COLO829 (cell line): ENCODE measurements at regions not wholly inside any gene's neighbourhood (a gene's known extent, or its start where the extent isn't known, plus 50 kb on each side); places are given as distances from the start of the nearest gene placed in this dataset.
A peak's percentile ranks its signal among the peaks of the same experiment; 100 is the strongest.

Experiments
- DNase-seq: peaks from one replicate; pipeline ENCODE4 v3.0.0; 2012; ENCODE audit warnings: low spot score

GRCh38 chr1:199747984-199748383 lies 279.5 kb upstream of the NR5A2 start:
- DNase-seq, result no peak

- DNase-seq, result no peak
Observed at GRCh38 chr1:199751506-199751905, 276.0 kb upstream of the NR5A2 start.

GRCh38 chr1:199751962-199752687 lies 275.4 kb upstream of the NR5A2 start:
- DNase-seq, result no peak

- DNase-seq, result no peak
Observed at GRCh38 chr1:199752688-199753027, 274.9 kb upstream of the NR5A2 start.

GRCh38 chr1:199753513-199753912 lies 274.0 kb upstream of the NR5A2 start:
- no peak for DNase-seq

- DNase-seq, result no peak
Observed at GRCh38 chr1:199756066-199756465, 271.4 kb upstream of the NR5A2 start.

GRCh38 chr1:199758626-199759255 lies 268.8 kb upstream of the NR5A2 start:
- DNase-seq, result no peak

- no peak for DNase-seq
Observed at GRCh38 chr1:199759268-199759730, 268.2 kb upstream of the NR5A2 start.

GRCh38 chr1:199762572-199762971 lies 264.9 kb upstream of the NR5A2 start:
- no peak for DNase-seq

- DNase-seq, result no peak
Observed at GRCh38 chr1:199766218-199766792, 261.2 kb upstream of the NR5A2 start.

- DNase-seq, result no peak
Observed at GRCh38 chr1:199767700-199768099, 259.8 kb upstream of the NR5A2 start.

GRCh38 chr1:199774433-199775089 lies 252.9 kb upstream of the NR5A2 start:
- no peak for DNase-seq

GRCh38 chr1:199776768-199777497 lies 250.6 kb upstream of the NR5A2 start:
- no peak for DNase-seq

- no peak for DNase-seq
Observed at GRCh38 chr1:199778324-199778955, 249.1 kb upstream of the NR5A2 start.

- DNase-seq, result no peak
Observed at GRCh38 chr1:199780091-199780490, 247.4 kb upstream of the NR5A2 start.

- DNase-seq, result no peak
Observed at GRCh38 chr1:199780948-199781670, 246.4 kb upstream of the NR5A2 start.

- DNase-seq, result peak; percentile 79
Observed at GRCh38 chr1:199784138-199784895, 243.2 kb upstream of the NR5A2 start.

GRCh38 chr1:199786695-199787094 lies 240.8 kb upstream of the NR5A2 start:
- DNase-seq, result no peak

- no peak for DNase-seq
Observed at GRCh38 chr1:199789141-199789540, 238.4 kb upstream of the NR5A2 start.

- DNase-seq, result no peak
Observed at GRCh38 chr1:199791495-199791894, 236.0 kb upstream of the NR5A2 start.
